ENCODE measurements at regions not wholly inside any gene's neighbourhood (a gene's known extent, or its start where the extent isn't known, plus 50 kb on each side); places are given as distances from the start of the nearest gene placed in this dataset.

GRCh38 chr19:33928458-33928950, 131.8 kb downstream of the KCTD15 start:
- no peak for TF ChIP-seq SP1 (IDR thresholded peaks at IDR 0.05)
- no peak for TF ChIP-seq TARDBP (IDR thresholded peaks at IDR 0.05)
- no peak for TF ChIP-seq ARNT (IDR thresholded peaks at IDR 0.05)
- TF ChIP-seq PKNOX1 (IDR thresholded peaks at IDR 0.05) = no peak
- TF ChIP-seq ZNF384 (IDR thresholded peaks at IDR 0.05) = no peak
- no peak for TF ChIP-seq L3MBTL2 (conservative IDR thresholded peaks at IDR 0.05)
- TF ChIP-seq FOXK2 (IDR thresholded peaks at IDR 0.05) = no peak

All from HEK293T (cell line).